Suprapubic skin (tissue), 3 donors: ENCODE measurements at regions not wholly inside any gene's neighbourhood (a gene's known extent, or its start where the extent isn't known, plus 50 kb on each side); places are given as distances from the start of the nearest gene placed in this dataset.
"Not testable (repeated sequence)": the region's sequence is repeated elsewhere in the genome, so short reads cannot be mapped to it uniquely, and the experiment has no call there.

Source experiments
- CTCF ChIP-seq, 2 donors: fragments of 200-600 bp in 1 of 2; fragments of 450-650 bp in 1 of 2; sonication (generic) in 1 of 2; IDR thresholded peaks; one replicate each; pipeline ENCODE4 v1.5.1; 2016 to 2019; ENCODE audit warnings: antibody characterized with exemption in 2 of 2, mild to moderate bottlenecking in 1 of 2, moderate library complexity in 1 of 2
- EP300 ChIP-seq: sonication (generic); formaldehyde crosslinking; IDR thresholded peaks from one replicate; pipeline ENCODE4 v1.6.1; 2017; ENCODE audit warnings: antibody characterized with exemption
- POLR2A ChIP-seq, 2 donors: fragments of 450-650 bp; IDR thresholded peaks; one replicate each; pipeline ENCODE4 v1.6.1; 2017; ENCODE audit warnings: antibody characterized with exemption in 2 of 2, mild to moderate bottlenecking in 2 of 2, moderate library complexity in 2 of 2

- TF ChIP-seq CTCF (IDR thresholded peaks at IDR 0.05); POLR2A (IDR thresholded peaks at IDR 0.05); EP300: not testable (repeated sequence)
Observed at GRCh38 chr21:9366578-9366977, 1154.8 kb upstream of the TPTE start.
